Left renal pelvis (tissue), 4 donors: ENCODE measurements at regions not wholly inside any gene's neighbourhood (a gene's known extent, or its start where the extent isn't known, plus 50 kb on each side); places are given as distances from the start of the nearest gene placed in this dataset.

Experiments
- DNase-seq, 4 donors: peaks; one replicate each; pipeline ENCODE4 v3.0.0-alpha.2; 2013; ENCODE audit warnings: low read depth in 4 of 4, low spot score in 3 of 4

- DNase-seq = no peak
Observed at GRCh38 chr7:19623676-19624075, 85.2 kb downstream of the POLR1F start.

- no peak for DNase-seq
Observed at GRCh38 chr7:19621740-19622139, 87.1 kb downstream of the POLR1F start.

GRCh38 chr7:19620470-19620869 is 88.4 kb downstream of the POLR1F start:
- DNase-seq = no peak

GRCh38 chr7:19619122-19619521 is 89.7 kb downstream of the POLR1F start:
- DNase-seq = no peak

GRCh38 chr7:19617901-19618300 is 90.9 kb downstream of the POLR1F start:
- DNase-seq = peak; percentile 11 to 29 (median 19)

- DNase-seq = no peak
Observed at GRCh38 chr7:19610194-19610943, 98.5 kb downstream of the POLR1F start.

- DNase-seq = no peak
Observed at GRCh38 chr7:19589446-19589845, 119.4 kb downstream of the POLR1F start.

- DNase-seq = no peak
Observed at GRCh38 chr7:19587291-19587690, 121.5 kb downstream of the POLR1F start.

- DNase-seq = no peak
Observed at GRCh38 chr7:19585761-19586160, 123.1 kb downstream of the POLR1F start.

GRCh38 chr7:19575909-19576557 is 132.8 kb downstream of the POLR1F start:
- no peak for DNase-seq

- peak in 3 of 4 donors; percentile 12 to 21 (median 14) for DNase-seq
Observed at GRCh38 chr7:19574131-19574530, 134.7 kb downstream of the POLR1F start.

GRCh38 chr7:19572566-19572965 is 136.3 kb downstream of the POLR1F start:
- DNase-seq = no peak

- no peak for DNase-seq
Observed at GRCh38 chr7:19567011-19567410, 141.8 kb downstream of the POLR1F start.

- DNase-seq = no peak
Observed at GRCh38 chr7:19565602-19566001, 143.2 kb downstream of the POLR1F start.

- DNase-seq = no peak
Observed at GRCh38 chr7:19561121-19561805, 147.6 kb downstream of the POLR1F start.

GRCh38 chr7:19560111-19560883 is 148.5 kb downstream of the POLR1F start:
- DNase-seq = no peak

- no peak for DNase-seq
Observed at GRCh38 chr7:19558527-19558926, 150.3 kb downstream of the POLR1F start.

- DNase-seq = no peak
Observed at GRCh38 chr7:19557726-19558465, 150.9 kb downstream of the POLR1F start.

GRCh38 chr7:19554581-19554980 is 154.3 kb downstream of the POLR1F start:
- no peak for DNase-seq

- DNase-seq = no peak
Observed at GRCh38 chr7:19552576-19552975, 156.3 kb downstream of the POLR1F start.
